A549 (cell line): ENCODE measurements at regions not wholly inside any gene's neighbourhood (a gene's known extent, or its start where the extent isn't known, plus 50 kb on each side); places are given as distances from the start of the nearest gene placed in this dataset.

Source experiments
- ATAC-seq, 2 experiments: fragments of 200-7000 bp in 1 of 2; fragments of >200 bp in 1 of 2; cut with Nextera tagmentation in 1 of 2; cut with Tn5 transposase in 1 of 2; 3 replicates each; pipeline versions ENCODE4 v1.8.0 to v1.9.1; 2018 to 2020; ENCODE audit warnings: mild to moderate bottlenecking in 1 of 2, moderate library complexity in 1 of 2
- CTCF ChIA-PET: fragments of 300-600 bp; sonication (Branson Sonifier 250); formaldehyde crosslinking; extraction: SDS; loops from one replicate; lab custom pipeline; 2021; ENCODE audit warnings: antibody characterized with exemption, inconsistent platforms; lab: Yijun Ruan, JAX
- POLR2A ChIA-PET: fragments of 350-600 bp; formaldehyde crosslinking; extraction: SDS; loops from one replicate; lab custom pipeline; 2021; ENCODE audit warnings: antibody characterized with exemption, inconsistent platforms; lab: Yijun Ruan, JAX
- DNase-seq, 2 experiments: peaks; one replicate each; pipeline versions ENCODE4 v3.0.0 to v3.0.0-alpha.2; 2011 to 2016; ENCODE audit warnings: low read depth in 1 of 2, low spot score in 1 of 2
- FAIRE-seq: peaks from 2 replicates; lab custom pipeline; 2011; peaks lifted over from hg19 to GRCh38; lab: Jason Lieb, UNC
- H3K27ac ChIP-seq, 2 experiments: fragments of >200 bp; sonication (Bioruptor Twin); formaldehyde crosslinking; 3 replicates each; pipeline ENCODE4 v1.5.1; 2016 to 2017
- H3K4me1 ChIP-seq: fragments of >200 bp; sonication (Bioruptor Twin); formaldehyde crosslinking; 3 replicates; pipeline ENCODE4 v1.6.1; 2016
- H3K4me2 ChIP-seq: fragments of >200 bp; sonication (Bioruptor Twin); formaldehyde crosslinking; 3 replicates; pipeline ENCODE4 v1.6.1; 2016
- H3K4me3 ChIP-seq: fragments of >200 bp; sonication (Bioruptor Twin); formaldehyde crosslinking; 3 replicates; pipeline ENCODE4 v1.5.1; 2016
- H3K9me3 ChIP-seq: fragments of >200 bp; sonication (Bioruptor Twin); formaldehyde crosslinking; 3 replicates; pipeline ENCODE4 v1.6.1; 2016
- CEBPB ChIP-seq, 2 experiments: fragments of >200 bp in 1 of 2; sonication (Bioruptor Twin) in 1 of 2; formaldehyde crosslinking in 1 of 2; IDR thresholded peaks; 2 replicates each; pipeline ENCODE4 v1.6.1; 2012 to 2016
- CHD2 ChIP-seq: fragments of 150-350 bp; IDR thresholded peaks from 2 replicates; pipeline ENCODE4 v1.6.1; 2014; ENCODE audit warnings: low read length; ENCODE audit not compliant: partially characterized antibody
- CHD4 ChIP-seq: fragments of 200-600 bp; sonication (generic); IDR thresholded peaks from 2 replicates; pipeline ENCODE4 v1.6.1; 2016; ENCODE audit warnings: antibody characterized with exemption, mild to moderate bottlenecking, borderline replicate concordance
- FOXS1 ChIP-seq: fragments of 250-450 bp; sonication (Bioruptor Pico); IDR thresholded peaks from 2 replicates; pipeline ENCODE4 v1.5.0; 2020; ENCODE audit warnings: mild to moderate bottlenecking, moderate library complexity
- HDAC2 ChIP-seq: fragments of 200-600 bp; sonication (generic); IDR thresholded peaks from 2 replicates; pipeline ENCODE4 v1.6.1; 2016
- HOXB13 ChIP-seq: fragments of 250-450 bp; sonication (Bioruptor Pico); IDR thresholded peaks from 2 replicates; pipeline ENCODE4 v1.5.0; 2020; ENCODE audit warnings: low read depth, mild to moderate bottlenecking, moderate library complexity
- HOXB5 ChIP-seq: fragments of 250-450 bp; sonication (Bioruptor Pico); IDR thresholded peaks from 2 replicates; pipeline ENCODE4 v1.5.0; 2020; ENCODE audit warnings: mild to moderate bottlenecking, moderate library complexity
- JUNB ChIP-seq: fragments of >200 bp; sonication (Bioruptor Twin); formaldehyde crosslinking; IDR thresholded peaks from 2 replicates; pipeline ENCODE4 v1.6.1; 2016
- KDM1A ChIP-seq: fragments of 200-600 bp; sonication (generic); IDR thresholded peaks from 2 replicates; pipeline ENCODE4 v1.6.1; 2016; ENCODE audit warnings: low read depth, mild to moderate bottlenecking
- KDM5A ChIP-seq: fragments of 200-600 bp; sonication (generic); IDR thresholded peaks from 2 replicates; pipeline ENCODE4 v1.6.1; 2016; ENCODE audit warnings: antibody characterized with exemption, mild to moderate bottlenecking
- MAFK ChIP-seq: fragments of 450-650 bp; IDR thresholded peaks from 2 replicates; pipeline ENCODE4 v1.6.1; 2014; ENCODE audit not compliant: partially characterized antibody
- NFE2L2 ChIP-seq: fragments of 150-350 bp; conservative IDR thresholded peaks from 2 replicates; pipeline ENCODE4 v1.6.1; 2014; ENCODE audit warnings: low read length
- NPAS2 ChIP-seq: fragments of 250-450 bp; sonication (Bioruptor Pico); IDR thresholded peaks from 2 replicates; pipeline ENCODE4 v1.8.0; 2022; ENCODE audit warnings: mild to moderate bottlenecking, moderate library complexity, borderline replicate concordance
- PHF8 ChIP-seq: fragments of 200-600 bp; sonication (generic); IDR thresholded peaks from 2 replicates; pipeline ENCODE4 v1.6.1; 2016; ENCODE audit warnings: low read depth, mild to moderate bottlenecking, antibody characterized with exemption, moderate library complexity, borderline replicate concordance
- POLR2AphosphoS2 ChIP-seq: conservative IDR thresholded peaks from 2 replicates; pipeline ENCODE4 v1.6.1; 2012; ENCODE audit warnings: low read length, improper control_type of control experiment, inconsistent platforms
- RAD21 ChIP-seq, 2 experiments: fragments of >200 bp in 1 of 2; sonication (Bioruptor Twin) in 1 of 2; formaldehyde crosslinking in 1 of 2; IDR thresholded peaks in 1 of 2; conservative IDR thresholded peaks in 1 of 2; 2 replicates in 1 of 2; 3 replicates in 1 of 2; pipeline ENCODE4 v1.6.1; 2012 to 2018; ENCODE audit warnings: inconsistent platforms in 1 of 2
- RNF2 ChIP-seq: fragments of 200-600 bp; sonication (generic); IDR thresholded peaks from 2 replicates; pipeline ENCODE4 v1.6.1; 2016; ENCODE audit warnings: low read depth, mild to moderate bottlenecking, antibody characterized with exemption, moderate library complexity, borderline replicate concordance
- ZFP36 ChIP-seq: fragments of 450-650 bp; IDR thresholded peaks from 2 replicates; pipeline ENCODE4 v1.6.1; 2014; ENCODE audit warnings: borderline replicate concordance; ENCODE audit not compliant: partially characterized antibody
- WGBS: methylation state at CpG from one replicate; pipeline ENCODE4 v1.1.6; 2017; ENCODE audit errors: missing lambda C conversion rate; 5-methylcytosine and 5-hydroxymethylcytosine counted together
- TF ChIP-seq, protein P1 (sequence below): fragments of >200 bp; sonication (Bioruptor Twin); formaldehyde crosslinking; IDR thresholded peaks from 2 replicates; pipeline ENCODE4 v1.6.1; 2016

DNA sequence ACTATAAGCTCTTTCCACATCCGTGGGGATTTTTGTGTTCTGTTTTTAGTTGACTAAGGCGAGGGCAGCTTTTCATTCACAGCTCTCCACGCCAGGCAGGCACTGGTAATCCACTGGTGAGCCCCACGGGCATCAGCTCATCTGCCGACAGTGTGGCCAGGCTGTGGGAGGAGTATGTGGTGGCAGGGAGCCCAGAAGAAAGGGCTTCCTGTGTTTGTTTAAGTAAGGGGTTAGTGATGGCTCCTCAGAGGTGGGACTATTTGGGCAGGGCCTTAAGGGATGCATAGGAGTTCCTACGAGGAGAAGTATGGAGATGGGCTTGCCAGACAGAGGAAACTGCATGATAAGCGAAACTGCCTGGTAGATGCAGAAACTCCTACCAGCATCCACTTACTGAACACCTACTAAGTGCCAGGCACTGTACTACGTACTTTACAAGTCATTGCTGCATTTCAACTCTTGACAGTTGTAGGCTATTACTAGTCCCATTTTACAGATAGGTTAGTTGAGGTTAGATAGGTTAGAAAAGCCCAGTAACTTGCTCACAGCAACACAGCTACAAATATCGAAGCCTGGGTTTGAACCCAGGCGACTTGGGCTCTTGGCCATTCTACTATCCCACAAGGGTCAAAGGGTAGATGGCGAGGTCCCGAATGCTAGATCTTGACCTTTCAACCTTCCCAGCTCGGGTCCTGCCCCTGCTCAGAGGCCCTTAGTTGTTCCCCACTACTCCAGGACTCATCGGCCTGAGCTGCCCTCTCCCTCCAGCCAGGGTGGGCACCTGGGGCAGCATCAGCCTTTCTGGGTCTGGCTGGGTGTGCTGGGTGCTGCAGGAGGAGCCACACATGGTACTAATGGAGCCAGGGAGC lies 55.1 kb downstream of the CEBPB start:
- CTCF ChIA-PET, result interaction anchor here (1.1 to 1.8 kb wide), 3 partner anchors 13 to 20 kb away, joined by 3 to 7 read pairs (median 7); no protein-coding TSS in a partner anchor
- DNase-seq (no peak), ATAC-seq (no peak), FAIRE-seq (no peak)
- Histone ChIP-seq H3K4me2 (peak overlapping the region; percentile 23; the same call in 2 of the 3 replicates), H3K9me3 (no peaks in the 10 kb centered on the region), H3K4me1 (peaks cover 48% of the 10 kb centered on the region), H3K27ac (peak overlapping the region; percentile 37 to 73; a peak in 4 of 6 replicates), H3K4me3 (no peak overlapping the region)
- POLR2A ChIA-PET, result interaction anchor here (0.7 kb wide), 1 partner anchor 127 kb away, joined by 3 read pairs; no protein-coding TSS in a partner anchor
- 68% methylated on average over 14 of the region's 14 CpGs for WGBS
- TF ChIP-seq HDAC2 (peak; percentile 59; the same call in 1 of the 2 replicates), POLR2AphosphoS2 (no peak), HOXB13 (no peak), CHD4 (no peak), MAFK (peak; percentile 77), FOXS1 (CRISPR knock-in tag) (no peak), NPAS2 (CRISPR knock-in tag) (no peak), KDM1A (peak; percentile 83; the same call in 1 of the 2 replicates)
- TF ChIP-seq, protein P1, sequence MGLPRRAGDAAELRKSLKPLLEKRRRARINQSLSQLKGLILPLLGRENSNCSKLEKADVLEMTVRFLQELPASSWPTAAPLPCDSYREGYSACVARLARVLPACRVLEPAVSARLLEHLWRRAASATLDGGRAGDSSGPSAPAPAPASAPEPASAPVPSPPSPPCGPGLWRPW, result no peak

DNA sequence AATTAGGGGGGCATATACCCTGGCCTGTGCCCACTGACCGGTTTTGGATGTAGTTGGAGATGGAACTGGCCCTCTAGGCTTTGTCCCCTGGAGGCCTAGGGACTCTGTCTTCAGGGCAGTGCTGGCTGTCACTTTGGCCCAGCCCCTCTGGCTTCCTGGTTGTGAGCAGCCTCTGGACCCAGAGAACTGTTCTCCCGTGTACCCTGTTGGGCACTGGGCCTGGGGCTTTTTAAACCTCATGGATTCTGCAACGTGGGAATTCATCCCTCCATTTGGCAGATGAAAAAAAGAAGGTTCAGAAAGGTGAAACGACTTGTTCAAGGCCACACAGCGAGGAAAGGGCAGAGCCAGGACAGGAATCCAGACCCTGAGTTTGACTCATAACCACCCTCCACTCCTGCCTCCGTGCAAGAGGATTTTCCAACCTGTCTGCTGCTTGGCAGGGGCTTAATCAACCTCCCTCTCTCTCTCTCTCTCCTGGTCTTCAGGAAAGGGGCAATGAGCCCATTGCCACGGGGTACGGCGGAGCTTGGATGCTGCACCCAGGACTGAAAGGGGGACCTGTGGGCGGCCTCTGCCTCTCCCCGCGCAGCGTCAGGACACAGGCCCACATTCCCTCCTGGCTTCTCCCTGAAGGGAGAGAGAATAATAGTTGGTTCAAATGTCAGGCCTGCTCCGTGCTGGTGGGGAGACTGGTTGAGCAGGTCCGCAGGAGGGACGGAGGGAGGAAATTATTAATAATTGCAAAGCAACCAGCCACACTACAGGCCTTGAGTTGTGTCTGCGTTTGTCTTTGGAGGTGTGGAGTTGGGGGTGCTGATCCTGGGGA lies 56.0 kb downstream of the CEBPB start:
- 76% methylated on average over 16 of the region's 17 CpGs for WGBS
- Histone ChIP-seq H3K9me3 (no peaks in the 10 kb centered on the region), H3K27ac (peak overlapping the region; percentile 37 to 73; a peak in 4 of 6 replicates)
- POLR2A ChIA-PET, result no interaction called here
- ATAC-seq, result no peak; a peak in 1 of 6 replicates
- TF ChIP-seq CHD2, result no peak
- TF ChIP-seq KDM5A, result no peak
- no peak for TF ChIP-seq ZFP36
- TF ChIP-seq KDM1A, result no peak
- TF ChIP-seq RAD21 (conservative IDR thresholded peaks at IDR 0.05 in 1 of 2, IDR thresholded peaks at IDR 0.05 in 1 of 2), result no peak
- no peak for TF ChIP-seq CEBPB (IDR thresholded peaks at IDR 0.05)
- no peak for TF ChIP-seq FOXS1 (CRISPR knock-in tag)
- no peak for TF ChIP-seq CHD4
- TF ChIP-seq NFE2L2, result no peak
- no peak for TF ChIP-seq RNF2
- TF ChIP-seq JUNB, result no peak
- no peak for TF ChIP-seq HOXB5 (CRISPR knock-in tag)
- TF ChIP-seq PHF8, result no peak
- TF ChIP-seq, all 56 proteins: peak for 0
- Histone ChIP-seq H3K4me1 (peaks cover 49% of the 10 kb centered on the region), H3K4me3 (no peak overlapping the region), H3K4me2 (no peak overlapping the region)
- no peak for FAIRE-seq
- no peak for DNase-seq
- CTCF ChIA-PET, result interaction anchor here (0.6 to 1.6 kb wide), 5 partner anchors 12 to 377 kb away, joined by 3 to 7 read pairs (median 3); no protein-coding TSS in a partner anchor
